ENCODE measurements at regions not wholly inside any gene's neighbourhood (a gene's known extent, or its start where the extent isn't known, plus 50 kb on each side); places are given as distances from the start of the nearest gene placed in this dataset.
A peak's percentile ranks its signal among the peaks of the same experiment; 100 is the strongest.

DNA sequence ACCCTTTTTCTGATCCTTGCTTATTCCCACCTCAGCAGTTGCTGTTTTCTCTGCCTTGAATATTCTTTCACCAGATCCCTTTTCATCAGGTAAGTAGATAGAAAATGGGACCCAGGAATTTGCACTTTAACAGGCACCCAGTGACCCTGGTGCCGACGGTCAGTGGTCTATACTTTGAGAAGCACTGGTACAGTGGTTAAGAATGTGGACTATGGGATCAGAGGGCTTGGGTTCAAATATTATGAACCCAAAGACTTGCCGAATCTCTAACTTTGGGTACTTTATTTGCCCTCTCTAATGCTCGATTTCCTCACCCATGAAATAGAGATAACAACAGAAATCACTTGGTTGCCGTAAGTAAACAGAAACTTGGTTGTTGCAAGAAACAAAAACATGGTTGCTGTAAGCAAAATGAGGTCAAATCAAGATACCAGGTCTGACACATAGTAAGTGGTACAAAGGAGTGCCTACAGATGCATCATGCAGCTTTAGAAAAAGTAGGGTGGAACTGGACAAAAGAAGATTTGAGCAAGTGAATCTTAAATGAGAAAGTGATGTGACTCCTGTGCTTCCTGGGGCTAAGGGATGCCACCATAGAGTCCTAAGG is 69.5 kb upstream of the GLS start:
- no peak overlapping the region for H3K27ac Mint-ChIP-seq
- H3K27me3 Mint-ChIP-seq (ENCODE audit: insufficient read depth), result no peaks in the 10 kb centered on the region; the same call in 1 of the 2 replicates
- H3K9me3 Mint-ChIP-seq, result no peaks in the 10 kb centered on the region
- H3K4me1 Mint-ChIP-seq (ENCODE audit: low read depth), result peaks cover 49% of the 10 kb centered on the region
- H3K4me3 Mint-ChIP-seq, result no peak overlapping the region
- H3K36me3 Mint-ChIP-seq (ENCODE audit: low read depth), result no peaks in the 10 kb centered on the region
- no peak for DNase-seq
- TF ChIP-seq, protein P1, sequence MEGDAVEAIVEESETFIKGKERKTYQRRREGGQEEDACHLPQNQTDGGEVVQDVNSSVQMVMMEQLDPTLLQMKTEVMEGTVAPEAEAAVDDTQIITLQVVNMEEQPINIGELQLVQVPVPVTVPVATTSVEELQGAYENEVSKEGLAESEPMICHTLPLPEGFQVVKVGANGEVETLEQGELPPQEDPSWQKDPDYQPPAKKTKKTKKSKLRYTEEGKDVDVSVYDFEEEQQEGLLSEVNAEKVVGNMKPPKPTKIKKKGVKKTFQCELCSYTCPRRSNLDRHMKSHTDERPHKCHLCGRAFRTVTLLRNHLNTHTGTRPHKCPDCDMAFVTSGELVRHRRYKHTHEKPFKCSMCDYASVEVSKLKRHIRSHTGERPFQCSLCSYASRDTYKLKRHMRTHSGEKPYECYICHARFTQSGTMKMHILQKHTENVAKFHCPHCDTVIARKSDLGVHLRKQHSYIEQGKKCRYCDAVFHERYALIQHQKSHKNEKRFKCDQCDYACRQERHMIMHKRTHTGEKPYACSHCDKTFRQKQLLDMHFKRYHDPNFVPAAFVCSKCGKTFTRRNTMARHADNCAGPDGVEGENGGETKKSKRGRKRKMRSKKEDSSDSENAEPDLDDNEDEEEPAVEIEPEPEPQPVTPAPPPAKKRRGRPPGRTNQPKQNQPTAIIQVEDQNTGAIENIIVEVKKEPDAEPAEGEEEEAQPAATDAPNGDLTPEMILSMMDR (IDR thresholded peaks at IDR 0.05), result no peak

DNA sequence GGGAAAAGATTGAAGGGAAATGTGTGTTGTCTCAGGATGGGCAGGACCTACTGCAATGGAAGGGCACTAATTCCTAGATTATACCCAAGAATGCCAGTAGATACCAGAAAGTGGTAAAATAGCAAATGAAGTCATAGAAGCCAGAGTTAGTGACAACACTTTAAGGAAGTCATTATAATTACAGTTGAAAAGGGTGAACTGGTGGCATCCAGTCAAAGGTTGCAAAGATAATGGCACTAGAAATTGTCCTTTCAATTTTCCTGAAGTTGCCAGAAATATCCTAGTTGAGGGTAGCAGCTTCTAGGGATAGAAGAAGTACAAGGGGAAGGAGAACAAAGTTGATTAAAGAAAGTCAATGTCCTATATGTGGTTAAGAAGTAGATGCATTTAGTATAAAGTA is 68.8 kb upstream of the GLS start:
- Mint-ChIP-seq H3K4me3 (no peak overlapping the region), H3K27me3 (ENCODE audit: insufficient read depth) (no peaks in the 10 kb centered on the region; the same call in 1 of the 2 replicates), H3K4me1 (ENCODE audit: low read depth) (peaks cover 49% of the 10 kb centered on the region), H3K36me3 (ENCODE audit: low read depth) (no peaks in the 10 kb centered on the region), H3K27ac (no peak overlapping the region), H3K9me3 (no peaks in the 10 kb centered on the region)
- TF ChIP-seq, protein P1 (IDR thresholded peaks at IDR 0.05), result no peak
- DNase-seq, result no peak

DNA sequence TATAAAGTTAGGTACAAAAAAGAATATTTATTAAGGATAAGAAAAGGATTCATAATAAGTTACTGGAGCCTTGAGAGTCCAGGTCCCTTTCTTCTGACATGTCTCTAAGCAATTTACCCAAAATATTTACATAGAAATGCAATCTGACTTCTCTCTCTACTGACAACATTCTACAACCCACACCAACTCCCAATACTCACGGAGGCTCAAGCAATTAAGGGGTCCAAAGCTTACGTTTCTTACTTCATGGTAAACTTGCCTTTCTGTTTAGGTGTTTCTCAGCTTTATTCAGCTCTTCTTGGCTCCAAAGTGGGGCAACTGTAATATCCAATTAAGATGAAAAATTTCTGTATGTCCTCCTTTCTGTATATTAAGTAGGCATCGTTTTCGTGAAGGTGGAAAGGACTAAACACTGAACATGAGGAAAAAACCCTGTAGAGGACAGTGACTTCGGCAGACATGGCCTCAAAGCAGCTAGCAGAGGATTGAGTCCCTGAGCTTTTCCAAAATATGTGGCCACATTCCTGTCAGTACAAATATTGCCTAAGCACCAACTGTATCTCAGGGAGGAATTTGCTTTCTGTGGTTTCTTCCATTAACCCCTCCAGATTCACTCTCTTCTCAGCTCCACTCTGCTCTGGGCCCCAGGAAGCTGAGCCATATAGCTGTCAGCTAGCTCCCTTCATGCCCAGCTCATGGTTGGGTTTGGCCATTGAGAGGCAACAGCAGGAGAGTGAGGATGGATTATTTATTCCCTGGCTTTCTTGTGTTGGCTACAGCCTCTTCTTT is 67.9 kb upstream of the GLS start:
- peak overlapping the region; percentile 30; the same call in 1 of the 2 replicates for H3K27ac Mint-ChIP-seq
- peak; percentile 58 for DNase-seq
- TF ChIP-seq, protein P1 (IDR thresholded peaks at IDR 0.05), result no peak
- H3K36me3 Mint-ChIP-seq (ENCODE audit: low read depth), result 0 out of 2 replicates have a peak, but pooled peaks cover 4% of the 10 kb centered on the region
- no peaks in the 10 kb centered on the region; the same call in 1 of the 2 replicates for H3K27me3 Mint-ChIP-seq (ENCODE audit: insufficient read depth)
- H3K4me3 Mint-ChIP-seq, result no peak overlapping the region
- no peaks in the 10 kb centered on the region for H3K9me3 Mint-ChIP-seq
- peaks cover 49% of the 10 kb centered on the region for H3K4me1 Mint-ChIP-seq (ENCODE audit: low read depth)

DNA sequence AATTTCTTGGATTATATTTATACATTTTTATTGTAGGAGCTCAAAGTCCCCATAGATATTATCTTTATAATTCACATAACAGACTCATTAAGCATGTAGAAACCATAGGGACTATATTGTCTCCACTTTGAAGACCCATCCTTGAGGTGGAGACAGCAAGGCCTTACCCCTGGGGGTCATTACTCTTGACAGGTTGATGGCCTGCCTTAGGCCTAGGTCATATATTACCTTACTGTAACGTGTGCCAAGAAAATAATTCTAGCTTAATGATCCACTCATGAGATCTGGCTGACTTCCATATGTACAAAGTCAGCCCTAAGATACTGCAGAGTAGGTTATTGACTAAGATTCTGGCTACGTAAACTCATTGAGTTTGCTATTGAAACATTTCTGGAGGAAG is 65.4 kb upstream of the GLS start:
- DNase-seq, result no peak
- Mint-ChIP-seq H3K27ac (no peak overlapping the region), H3K9me3 (no peaks in the 10 kb centered on the region), H3K4me3 (no peak overlapping the region), H3K27me3 (ENCODE audit: insufficient read depth) (no peaks in the 10 kb centered on the region), H3K36me3 (ENCODE audit: low read depth) (0 out of 2 replicates have a peak, but pooled peaks cover 4% of the 10 kb centered on the region), H3K4me1 (ENCODE audit: low read depth) (peaks cover 50% of the 10 kb centered on the region)
- TF ChIP-seq, protein P1 (IDR thresholded peaks at IDR 0.05), result no peak

DNA sequence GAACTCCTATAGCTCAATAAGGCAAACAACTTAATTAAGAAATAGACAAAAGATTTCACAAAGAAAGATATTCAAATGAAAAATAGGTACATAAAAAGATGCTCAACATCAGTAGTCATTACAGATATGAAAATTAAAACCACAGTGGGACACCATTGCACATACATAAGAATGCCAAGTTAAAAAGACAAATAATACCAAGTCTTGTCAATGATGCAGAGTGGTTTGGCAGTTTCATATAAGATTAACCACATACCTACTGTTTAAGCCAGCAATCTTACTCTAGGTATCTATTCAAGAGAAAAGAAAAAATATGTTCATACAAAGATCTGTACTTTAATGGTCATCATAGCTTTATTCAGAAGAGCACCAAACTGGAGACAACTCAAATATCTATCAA is 63.5 kb upstream of the GLS start:
- Mint-ChIP-seq H3K4me1 (ENCODE audit: low read depth) (peaks cover 51% of the 10 kb centered on the region), H3K9me3 (no peaks in the 10 kb centered on the region)

More for the DNA sequence above, 63.5 kb upstream of the GLS start:
- DNase-seq, result no peak
- no peak overlapping the region for H3K27ac Mint-ChIP-seq
- H3K27me3 Mint-ChIP-seq (ENCODE audit: insufficient read depth), result no peaks in the 10 kb centered on the region
- H3K36me3 Mint-ChIP-seq (ENCODE audit: low read depth), result 0 out of 2 replicates have a peak, but pooled peaks cover 4% of the 10 kb centered on the region
- H3K4me3 Mint-ChIP-seq, result no peak overlapping the region
- TF ChIP-seq, protein P1 (IDR thresholded peaks at IDR 0.05), result no peak
